ENCODE measurements at regions not wholly inside any gene's neighbourhood (a gene's known extent, or its start where the extent isn't known, plus 50 kb on each side); places are given as distances from the start of the nearest gene placed in this dataset.

DNA sequence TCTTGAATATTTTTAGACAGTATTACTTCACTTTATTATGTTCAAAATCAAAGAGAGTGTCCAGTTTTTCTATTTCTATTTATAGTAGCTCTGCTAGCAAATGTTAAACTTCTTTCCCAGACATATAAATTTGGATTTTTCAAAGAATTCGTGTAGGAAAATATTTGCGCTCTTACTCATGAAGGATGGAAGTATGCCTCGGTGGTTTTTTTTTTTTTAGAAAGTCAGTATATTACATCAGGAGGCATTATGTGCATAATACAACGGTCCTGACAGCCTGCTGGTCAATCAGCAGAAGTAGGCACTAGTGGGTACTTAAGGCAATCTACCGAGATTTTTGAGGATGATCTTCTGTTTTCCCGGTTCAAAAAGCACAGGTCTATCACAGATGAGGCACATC, 249.3 kb downstream of the TBX18 start:
- TF ChIP-seq POLR2A (IDR thresholded peaks at IDR 0.05; ENCODE audit: low read depth, low read length) (no peak), CTCF (IDR thresholded peaks at IDR 0.05; ENCODE audit: extremely low read depth in 1 of 2, insufficient read depth in 1 of 2, low read depth in 1 of 2, low read length in 2 of 2) (no peak), POLR2AphosphoS5 (IDR thresholded peaks at IDR 0.05; ENCODE audit: insufficient read depth, low read depth, low read length) (no peak), EZH2 (IDR thresholded peaks at IDR 0.05; ENCODE audit: borderline replicate concordance, low read depth, low read length, severe bottlenecking) (no peak), MYC (IDR thresholded peaks at IDR 0.05; ENCODE audit: low read depth, low read length) (no peak), JUN (IDR thresholded peaks at IDR 0.05; ENCODE audit: borderline replicate concordance, insufficient read depth, insufficient read length, low read depth) (no peak), GATA2 (IDR thresholded peaks at IDR 0.05; ENCODE audit: insufficient read depth, insufficient read length, low read depth, low read length) (no peak)
